SK-N-MC (cell line): ENCODE measurements at regions not wholly inside any gene's neighbourhood (a gene's known extent, or its start where the extent isn't known, plus 50 kb on each side); places are given as distances from the start of the nearest gene placed in this dataset.

Experiments used
- EZH2 ChIP-seq: fragments of 200-600 bp; sonication (generic); IDR thresholded peaks from one replicate; pipeline ENCODE4 v1.6.1; 2017; ENCODE audit warnings: antibody characterized with exemption
- FOXP2 ChIP-seq: optimal IDR thresholded peaks from 2 replicates; pipeline ENCODE3; 2011; ENCODE audit warnings: mild to moderate bottlenecking, moderate library complexity; ENCODE audit not compliant: insufficient read depth; ENCODE audit errors: extremely low read length, control extremely low read depth
- POLR2AphosphoS5 ChIP-seq: IDR thresholded peaks from 2 replicates; pipeline ENCODE4 v1.6.1; 2012; ENCODE audit warnings: mild to moderate bottlenecking, low read depth, low read length, borderline replicate concordance

DNA sequence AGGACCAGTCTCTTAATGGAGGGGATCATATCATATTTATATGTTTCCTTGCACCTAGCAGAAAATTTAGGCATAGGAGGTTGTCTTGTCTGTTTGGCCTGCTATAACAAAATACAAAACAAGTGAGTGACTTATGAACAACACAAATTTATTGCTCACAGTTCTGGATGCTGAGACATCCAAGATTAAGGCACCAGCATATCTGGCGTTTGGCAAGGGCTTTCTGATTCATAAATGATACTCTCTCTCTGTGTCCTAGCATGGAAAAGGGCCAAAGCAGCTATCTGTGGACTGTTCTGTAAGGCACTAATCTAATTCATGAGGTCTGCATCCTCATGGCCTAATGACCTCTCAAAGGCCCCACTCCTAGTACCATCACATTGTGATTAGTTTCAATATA is 683.0 kb downstream of the NR2F2 start:
- TF ChIP-seq EZH2 (no peak), POLR2AphosphoS5 (no peak), FOXP2 (no peak)
